ENCODE measurements at regions not wholly inside any gene's neighbourhood (a gene's known extent, or its start where the extent isn't known, plus 50 kb on each side); places are given as distances from the start of the nearest gene placed in this dataset.

DNA sequence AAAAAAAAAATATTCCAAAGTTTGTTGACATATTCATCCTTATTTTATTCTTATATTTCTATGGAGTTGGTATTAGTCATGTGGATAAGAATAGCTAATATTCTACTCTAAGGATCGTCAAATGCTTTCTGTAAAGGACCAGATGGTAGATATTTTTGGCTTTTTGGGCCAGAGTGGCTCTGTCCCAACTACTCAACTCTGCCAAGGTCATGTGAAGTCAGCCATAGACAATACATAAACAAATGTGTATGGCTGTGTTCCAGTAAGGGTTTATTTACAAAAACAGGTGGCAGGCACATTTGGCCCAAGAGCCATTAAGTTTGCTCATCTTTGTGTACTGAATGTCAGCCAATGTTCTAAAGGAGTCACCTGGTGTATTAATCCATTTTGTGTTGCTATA, 131.8 kb downstream of the TBX5 start:
- CTCF ChIA-PET, result interaction anchor here (0.7 kb wide), 1 partner anchor 39 kb away, joined by 4 read pairs; no protein-coding TSS in a partner anchor
- H3K9me3 ChIP-seq (ENCODE audit: low read depth, low read length, poor library complexity, severe bottlenecking), result no peaks in the 10 kb centered on the region

DNA sequence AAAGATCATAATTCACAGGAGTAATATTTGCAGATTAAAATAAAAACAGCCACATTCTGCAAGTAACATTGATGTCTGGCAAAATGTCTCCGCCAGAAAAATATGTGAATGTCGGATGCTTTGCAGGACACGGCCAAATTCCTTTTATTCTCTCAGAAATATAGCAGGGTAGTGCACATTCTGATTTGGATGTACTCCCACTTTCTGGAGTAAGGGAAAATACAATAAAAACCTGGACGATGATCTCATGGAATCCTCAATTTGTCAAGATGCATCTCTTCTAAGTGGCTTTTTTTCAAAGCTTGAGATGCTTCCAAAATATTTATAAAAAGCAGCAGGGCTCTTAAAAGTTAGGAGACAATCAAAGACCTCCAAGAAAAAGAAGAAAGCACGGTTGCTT, 133.3 kb downstream of the TBX5 start:
- no TSS peak for BruUV-seq (replicated peaks)
- H3K4me3 ChIP-seq (ENCODE audit: low read depth, low read length, poor library complexity, severe bottlenecking), result no peak overlapping the region
- POLR2A ChIA-PET (ENCODE audit: low non-redundant PET), result no interaction called here
- TF ChIP-seq, protein P1, sequence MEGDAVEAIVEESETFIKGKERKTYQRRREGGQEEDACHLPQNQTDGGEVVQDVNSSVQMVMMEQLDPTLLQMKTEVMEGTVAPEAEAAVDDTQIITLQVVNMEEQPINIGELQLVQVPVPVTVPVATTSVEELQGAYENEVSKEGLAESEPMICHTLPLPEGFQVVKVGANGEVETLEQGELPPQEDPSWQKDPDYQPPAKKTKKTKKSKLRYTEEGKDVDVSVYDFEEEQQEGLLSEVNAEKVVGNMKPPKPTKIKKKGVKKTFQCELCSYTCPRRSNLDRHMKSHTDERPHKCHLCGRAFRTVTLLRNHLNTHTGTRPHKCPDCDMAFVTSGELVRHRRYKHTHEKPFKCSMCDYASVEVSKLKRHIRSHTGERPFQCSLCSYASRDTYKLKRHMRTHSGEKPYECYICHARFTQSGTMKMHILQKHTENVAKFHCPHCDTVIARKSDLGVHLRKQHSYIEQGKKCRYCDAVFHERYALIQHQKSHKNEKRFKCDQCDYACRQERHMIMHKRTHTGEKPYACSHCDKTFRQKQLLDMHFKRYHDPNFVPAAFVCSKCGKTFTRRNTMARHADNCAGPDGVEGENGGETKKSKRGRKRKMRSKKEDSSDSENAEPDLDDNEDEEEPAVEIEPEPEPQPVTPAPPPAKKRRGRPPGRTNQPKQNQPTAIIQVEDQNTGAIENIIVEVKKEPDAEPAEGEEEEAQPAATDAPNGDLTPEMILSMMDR (conservative IDR thresholded peaks at IDR 0.05; ENCODE audit: low read depth, low read length), result no peak
- no peak for TF ChIP-seq EZH2 (IDR thresholded peaks at IDR 0.05; ENCODE audit: borderline replicate concordance, low read depth, low read length, poor library complexity, severe bottlenecking)
- no peaks in the 10 kb centered on the region for H3K4me1 ChIP-seq (ENCODE audit: insufficient read depth, low read length, poor library complexity, severe bottlenecking)
- no peaks in the 10 kb centered on the region for H3K36me3 ChIP-seq (ENCODE audit: insufficient read depth, low read length, poor library complexity, severe bottlenecking)
- CTCF ChIA-PET, result no interaction called here
- H3K27me3 ChIP-seq (replicated peaks; ENCODE audit: insufficient read depth, low read depth, low read length, poor library complexity), result no peaks in the 10 kb centered on the region
- H3K27ac ChIP-seq (ENCODE audit: low read depth, low read length, poor library complexity, severe bottlenecking), result no peak overlapping the region
- DNase-seq (ENCODE audit: low spot score), result no peak
- no peaks in the 10 kb centered on the region for H3K9me3 ChIP-seq (ENCODE audit: low read depth, low read length, poor library complexity, severe bottlenecking)
- intact Hi-C loops (cut with micrococcal nuclease; ENCODE audit: unreplicated experiment), result no loop called here

More for the DNA sequence above, 131.8 kb downstream of the TBX5 start:
- DNase-seq (ENCODE audit: low spot score), result no peak
- Histone ChIP-seq H3K4me3 (ENCODE audit: low read depth, low read length, poor library complexity, severe bottlenecking) (no peak overlapping the region), H3K36me3 (ENCODE audit: insufficient read depth, low read length, poor library complexity, severe bottlenecking) (no peaks in the 10 kb centered on the region), H3K27ac (ENCODE audit: low read depth, low read length, poor library complexity, severe bottlenecking) (no peak overlapping the region), H3K4me1 (ENCODE audit: insufficient read depth, low read length, poor library complexity, severe bottlenecking) (no peaks in the 10 kb centered on the region), H3K27me3 (replicated peaks; ENCODE audit: insufficient read depth, low read depth, low read length, poor library complexity) (no peaks in the 10 kb centered on the region)
- TF ChIP-seq EZH2 (IDR thresholded peaks at IDR 0.05; ENCODE audit: borderline replicate concordance, low read depth, low read length, poor library complexity, severe bottlenecking), result no peak
- TF ChIP-seq, protein P1 (conservative IDR thresholded peaks at IDR 0.05; ENCODE audit: low read depth, low read length), result no peak
- POLR2A ChIA-PET (ENCODE audit: low non-redundant PET), result no interaction called here
- intact Hi-C loops (cut with micrococcal nuclease; ENCODE audit: unreplicated experiment), result no loop called here
- BruUV-seq (replicated peaks), result no TSS peak

DNA sequence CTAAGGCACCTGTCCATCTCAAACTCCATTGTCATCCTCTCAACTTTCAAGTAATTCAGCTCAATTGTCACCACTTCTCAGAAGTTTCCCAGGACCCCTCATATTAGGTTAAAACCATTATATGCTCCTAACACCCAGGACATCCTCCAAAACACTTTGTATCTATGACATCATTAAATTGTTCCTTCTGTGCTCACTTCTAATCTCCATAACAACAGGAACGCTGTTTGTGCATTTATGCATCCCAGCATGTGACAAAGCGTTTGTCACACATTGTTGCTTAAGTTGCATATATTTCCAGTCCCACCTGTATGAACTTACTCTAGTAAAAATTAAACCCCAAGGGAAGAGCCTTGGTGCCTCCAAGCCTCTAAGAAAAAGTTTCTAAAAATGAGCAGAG, 133.9 kb downstream of the TBX5 start:
- no TSS peak for BruUV-seq (replicated peaks)
- no peaks in the 10 kb centered on the region for H3K4me1 ChIP-seq (ENCODE audit: insufficient read depth, low read length, poor library complexity, severe bottlenecking)
- H3K27me3 ChIP-seq (replicated peaks; ENCODE audit: insufficient read depth, low read depth, low read length, poor library complexity), result no peaks in the 10 kb centered on the region
- H3K9me3 ChIP-seq (ENCODE audit: low read depth, low read length, poor library complexity, severe bottlenecking), result no peaks in the 10 kb centered on the region
- no peaks in the 10 kb centered on the region for H3K36me3 ChIP-seq (ENCODE audit: insufficient read depth, low read length, poor library complexity, severe bottlenecking)
- H3K4me3 ChIP-seq (ENCODE audit: low read depth, low read length, poor library complexity, severe bottlenecking), result no peak overlapping the region
- intact Hi-C loops (cut with micrococcal nuclease; ENCODE audit: unreplicated experiment), result no loop called here
- H3K27ac ChIP-seq (ENCODE audit: low read depth, low read length, poor library complexity, severe bottlenecking), result no peak overlapping the region
- ChIA-PET CTCF (no interaction called here), POLR2A (ENCODE audit: low non-redundant PET) (no interaction called here)
- DNase-seq (ENCODE audit: low spot score), result no peak
- TF ChIP-seq, protein P1 (conservative IDR thresholded peaks at IDR 0.05; ENCODE audit: low read depth, low read length), result no peak
- no peak for TF ChIP-seq EZH2 (IDR thresholded peaks at IDR 0.05; ENCODE audit: borderline replicate concordance, low read depth, low read length, poor library complexity, severe bottlenecking)

Measured in A673 (cell line).